LNCaP clone FGC (cell line): ENCODE measurements at regions not wholly inside any gene's neighbourhood (a gene's known extent, or its start where the extent isn't known, plus 50 kb on each side); places are given as distances from the start of the nearest gene placed in this dataset.

Experiments used
- DNase-seq: peaks from one replicate; pipeline ENCODE4 v3.0.0-alpha.2; 2011; ENCODE audit warnings: low read depth
- H3K4me3 ChIP-seq: 2 replicates; pipeline ENCODE4 v1.5.1; 2011; ENCODE audit warnings: mild to moderate bottlenecking, low read depth, low read length, control low read depth
- TF ChIP-seq, protein P1 (sequence below): IDR thresholded peaks from 2 replicates; pipeline ENCODE4 v1.5.1; 2012; ENCODE audit warnings: mild to moderate bottlenecking; ENCODE audit not compliant: control insufficient read depth, insufficient read depth; ENCODE audit errors: extremely low read depth

DNA sequence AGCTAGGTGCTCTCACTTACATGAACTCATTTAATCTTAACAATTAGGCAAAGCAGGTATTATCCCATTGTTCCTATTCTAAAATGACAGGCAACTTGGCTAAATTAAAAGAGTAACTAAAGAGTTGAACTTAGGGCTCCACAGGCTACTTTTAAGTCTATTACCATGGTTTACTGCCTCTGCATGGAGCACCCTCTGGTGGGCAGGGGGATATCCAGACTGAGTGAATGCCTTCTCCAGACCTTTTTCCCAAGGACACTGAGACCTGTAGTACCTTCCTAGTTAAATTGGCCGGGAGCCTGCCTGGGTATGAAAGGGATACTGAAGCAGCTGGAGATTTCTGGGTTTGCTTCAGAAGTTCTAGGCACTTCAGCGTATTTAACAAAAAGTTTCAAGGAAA is 238.1 kb downstream of the ELAVL2 start:
- H3K4me3 ChIP-seq: no peak overlapping the region
- TF ChIP-seq, protein P1, sequence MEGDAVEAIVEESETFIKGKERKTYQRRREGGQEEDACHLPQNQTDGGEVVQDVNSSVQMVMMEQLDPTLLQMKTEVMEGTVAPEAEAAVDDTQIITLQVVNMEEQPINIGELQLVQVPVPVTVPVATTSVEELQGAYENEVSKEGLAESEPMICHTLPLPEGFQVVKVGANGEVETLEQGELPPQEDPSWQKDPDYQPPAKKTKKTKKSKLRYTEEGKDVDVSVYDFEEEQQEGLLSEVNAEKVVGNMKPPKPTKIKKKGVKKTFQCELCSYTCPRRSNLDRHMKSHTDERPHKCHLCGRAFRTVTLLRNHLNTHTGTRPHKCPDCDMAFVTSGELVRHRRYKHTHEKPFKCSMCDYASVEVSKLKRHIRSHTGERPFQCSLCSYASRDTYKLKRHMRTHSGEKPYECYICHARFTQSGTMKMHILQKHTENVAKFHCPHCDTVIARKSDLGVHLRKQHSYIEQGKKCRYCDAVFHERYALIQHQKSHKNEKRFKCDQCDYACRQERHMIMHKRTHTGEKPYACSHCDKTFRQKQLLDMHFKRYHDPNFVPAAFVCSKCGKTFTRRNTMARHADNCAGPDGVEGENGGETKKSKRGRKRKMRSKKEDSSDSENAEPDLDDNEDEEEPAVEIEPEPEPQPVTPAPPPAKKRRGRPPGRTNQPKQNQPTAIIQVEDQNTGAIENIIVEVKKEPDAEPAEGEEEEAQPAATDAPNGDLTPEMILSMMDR: peak; percentile 37
- no peak for DNase-seq

GRCh38 chr9:23590276-23591000 is 235.6 kb downstream of the ELAVL2 start:
- DNase-seq: no peak
- TF ChIP-seq, protein P1: no peak
- H3K4me3 ChIP-seq: peak overlapping the region; percentile 18; the same call in 1 of the 2 replicates

DNA sequence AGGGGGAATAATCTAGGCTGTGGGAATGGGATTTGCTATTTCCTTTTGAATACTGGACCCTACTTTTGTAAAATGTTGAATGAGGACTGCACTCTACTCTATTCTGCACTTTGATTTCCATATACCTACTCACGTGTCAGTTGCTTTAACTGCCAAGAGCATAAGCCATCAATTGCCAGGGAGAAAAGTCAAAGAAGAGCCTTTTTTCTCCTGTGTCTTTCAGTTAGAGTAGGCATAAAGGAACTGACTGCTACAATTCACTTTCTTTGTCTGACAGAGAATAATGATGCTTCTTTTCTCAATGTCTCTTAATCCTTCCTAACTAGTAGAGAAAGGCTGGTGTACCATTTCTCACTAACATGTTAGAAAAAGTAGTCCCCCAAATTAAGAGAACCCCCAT is 231.6 kb downstream of the ELAVL2 start:
- TF ChIP-seq, protein P1: no peak
- no peak for DNase-seq
- H3K4me3 ChIP-seq: no peak overlapping the region

DNA sequence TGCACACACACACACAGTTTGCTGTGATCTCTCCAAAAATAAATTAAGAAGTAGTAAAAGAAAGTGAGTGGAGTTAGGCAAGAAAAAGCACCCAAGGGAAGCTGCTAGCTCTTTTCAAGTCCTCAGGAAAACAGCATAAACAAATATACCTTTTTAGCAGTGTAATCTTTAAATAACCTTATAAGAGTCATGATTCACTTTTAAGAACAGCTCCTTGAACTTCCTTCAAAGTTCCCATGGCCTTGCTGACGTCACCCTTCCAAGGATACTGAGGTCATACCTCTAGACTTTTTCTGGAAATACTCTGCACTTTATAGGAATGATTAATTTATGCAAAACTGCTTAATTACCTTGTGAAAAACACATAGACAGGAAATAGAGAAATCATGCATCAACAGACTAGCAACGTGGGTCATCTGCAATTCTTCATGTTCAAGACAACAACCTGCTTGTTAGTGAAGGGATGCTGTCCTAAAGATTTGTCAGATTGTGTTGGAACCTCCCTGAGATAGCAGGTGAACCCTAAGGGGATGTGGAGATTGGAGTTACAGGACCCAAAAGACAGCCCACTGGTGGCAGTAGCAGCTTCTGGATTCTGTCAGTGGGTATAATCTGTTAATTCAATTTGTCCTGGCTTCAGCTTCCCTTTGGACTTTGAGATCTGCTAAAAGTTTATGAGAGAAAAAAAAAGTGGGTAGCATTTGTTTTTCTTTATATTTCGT is 229.0 kb downstream of the ELAVL2 start:
- no peak overlapping the region for H3K4me3 ChIP-seq
- no peak for DNase-seq
- TF ChIP-seq, protein P1: no peak

- TF ChIP-seq, protein P1: no peak
- DNase-seq: peak; percentile 95
- H3K4me3 ChIP-seq: peak overlapping the region; percentile 42
These were observed 227.0 kb downstream of the ELAVL2 start for GRCh38 chr9:23598994-23599393.

DNA sequence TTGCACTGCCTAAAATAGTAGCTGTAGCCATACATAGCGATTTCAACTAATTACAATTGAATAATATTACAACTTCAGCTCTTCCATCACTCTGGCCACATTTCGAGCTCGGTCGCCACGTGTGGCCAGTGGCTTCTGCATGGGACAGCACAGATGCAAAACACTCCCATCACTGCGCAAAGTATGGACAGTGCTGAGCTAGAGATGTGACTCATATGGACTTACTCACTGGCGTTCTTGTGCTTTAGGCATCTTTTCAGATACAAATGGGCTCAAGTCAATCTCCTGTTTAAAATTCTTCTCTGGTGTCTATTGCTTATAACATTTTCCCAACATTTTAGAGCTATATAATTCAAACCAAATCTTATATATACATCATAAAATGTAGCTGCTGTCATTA is 222.7 kb downstream of the ELAVL2 start:
- TF ChIP-seq, protein P1: no peak
- no peak for DNase-seq

More for the DNA sequence above, 222.7 kb downstream of the ELAVL2 start:
- H3K4me3 ChIP-seq: no peak overlapping the region
